Activated T-helper 17 cell treated with anti-CD3 and anti-CD28 coated beads, Interleukin-2, amount 50 U/mL, for 72 hours (primary cell): ENCODE measurements at regions not wholly inside any gene's neighbourhood (a gene's known extent, or its start where the extent isn't known, plus 50 kb on each side); places are given as distances from the start of the nearest gene placed in this dataset.

Experiments
- ATAC-seq: fragments of 150-1000 bp; cut with Tn5 transposase; replicated peaks from 2 replicates; pipeline ENCODE4 v1.10.0; 2021; ENCODE audit warnings: mild to moderate bottlenecking, moderate library complexity
- H3K27ac Mint-ChIP-seq: one replicate; pipeline ENCODE4 v1.8.0; 2022; ENCODE audit warnings: mixed read lengths
- H3K27me3 Mint-ChIP-seq: one replicate; pipeline ENCODE4 v1.8.0; 2022; ENCODE audit warnings: mixed read lengths
- H3K36me3 Mint-ChIP-seq: one replicate; pipeline ENCODE4 v1.8.0; 2022; ENCODE audit warnings: low read depth, mild to moderate bottlenecking, mixed read lengths
- H3K4me1 Mint-ChIP-seq: one replicate; pipeline ENCODE4 v1.8.0; 2022; ENCODE audit warnings: mixed read lengths
- H3K4me3 Mint-ChIP-seq: one replicate; pipeline ENCODE4 v1.8.0; 2022; ENCODE audit warnings: mild to moderate bottlenecking, mixed read lengths
- H3K9me3 Mint-ChIP-seq: one replicate; pipeline ENCODE4 v1.8.0; 2022; ENCODE audit warnings: mixed read lengths

GRCh38 chr20:60700728-60701127 is 551.3 kb upstream of the CDH4 start:
- Mint-ChIP-seq H3K4me1 (no peaks in the 10 kb centered on the region), H3K27ac (no peak overlapping the region), H3K9me3 (no peaks in the 10 kb centered on the region), H3K4me3 (no peak overlapping the region), H3K27me3 (peaks cover 4% of the 10 kb centered on the region), H3K36me3 (no peaks in the 10 kb centered on the region)
- no peak for ATAC-seq

GRCh38 chr20:60704147-60704546 is 547.9 kb upstream of the CDH4 start:
- Mint-ChIP-seq H3K27ac (no peak overlapping the region), H3K4me3 (no peak overlapping the region), H3K36me3 (no peaks in the 10 kb centered on the region), H3K9me3 (no peaks in the 10 kb centered on the region), H3K27me3 (peaks cover 8% of the 10 kb centered on the region), H3K4me1 (no peaks in the 10 kb centered on the region)
- no peak for ATAC-seq

- Mint-ChIP-seq H3K27ac (no peak overlapping the region), H3K4me1 (no peaks in the 10 kb centered on the region), H3K9me3 (no peaks in the 10 kb centered on the region), H3K4me3 (no peak overlapping the region), H3K27me3 (peaks cover 12% of the 10 kb centered on the region), H3K36me3 (no peaks in the 10 kb centered on the region)
- no peak for ATAC-seq
Measured at GRCh38 chr20:60713396-60713795, 538.7 kb upstream of the CDH4 start.

GRCh38 chr20:60715172-60715571 is 536.9 kb upstream of the CDH4 start:
- no peak for ATAC-seq
- no peak overlapping the region for H3K4me3 Mint-ChIP-seq

GRCh38 chr20:60718743-60719480 is 533.1 kb upstream of the CDH4 start:
- Mint-ChIP-seq H3K36me3 (no peaks in the 10 kb centered on the region), H3K9me3 (no peaks in the 10 kb centered on the region), H3K27ac (no peak overlapping the region), H3K27me3 (peaks cover 19% of the 10 kb centered on the region), H3K4me3 (no peak overlapping the region), H3K4me1 (no peaks in the 10 kb centered on the region)
- ATAC-seq: no peak

More at GRCh38 chr20:60715172-60715571, 536.9 kb upstream of the CDH4 start:
- Mint-ChIP-seq H3K27me3 (peaks cover 12% of the 10 kb centered on the region), H3K27ac (no peak overlapping the region), H3K4me1 (no peaks in the 10 kb centered on the region), H3K36me3 (no peaks in the 10 kb centered on the region), H3K9me3 (no peaks in the 10 kb centered on the region)

GRCh38 chr20:60725311-60725906 is 526.7 kb upstream of the CDH4 start:
- Mint-ChIP-seq H3K27me3 (peaks cover 8% of the 10 kb centered on the region), H3K36me3 (no peaks in the 10 kb centered on the region), H3K9me3 (peaks cover 5% of the 10 kb centered on the region), H3K4me3 (no peak overlapping the region), H3K4me1 (no peaks in the 10 kb centered on the region), H3K27ac (no peak overlapping the region)
- ATAC-seq: peak; percentile 57

- no peak overlapping the region for H3K27ac Mint-ChIP-seq
- H3K4me3 Mint-ChIP-seq: no peak overlapping the region
- peaks cover 8% of the 10 kb centered on the region for H3K9me3 Mint-ChIP-seq
- H3K27me3 Mint-ChIP-seq: no peaks in the 10 kb centered on the region
- H3K36me3 Mint-ChIP-seq: no peaks in the 10 kb centered on the region
- H3K4me1 Mint-ChIP-seq: no peaks in the 10 kb centered on the region
- ATAC-seq: no peak
Measured at GRCh38 chr20:60727425-60727824, 524.6 kb upstream of the CDH4 start.

- Mint-ChIP-seq H3K4me3 (no peak overlapping the region), H3K27me3 (no peaks in the 10 kb centered on the region), H3K9me3 (peaks cover 8% of the 10 kb centered on the region), H3K27ac (no peak overlapping the region), H3K4me1 (no peaks in the 10 kb centered on the region), H3K36me3 (no peaks in the 10 kb centered on the region)
- no peak for ATAC-seq
Measured at GRCh38 chr20:60728705-60729104, 523.4 kb upstream of the CDH4 start.

GRCh38 chr20:60729135-60729900 is 522.7 kb upstream of the CDH4 start:
- Mint-ChIP-seq H3K27ac (no peak overlapping the region), H3K4me3 (no peak overlapping the region), H3K4me1 (no peaks in the 10 kb centered on the region), H3K36me3 (no peaks in the 10 kb centered on the region), H3K9me3 (peaks cover 8% of the 10 kb centered on the region), H3K27me3 (no peaks in the 10 kb centered on the region)
- ATAC-seq: no peak

- Mint-ChIP-seq H3K27ac (no peak overlapping the region), H3K36me3 (no peaks in the 10 kb centered on the region), H3K4me3 (no peak overlapping the region), H3K4me1 (no peaks in the 10 kb centered on the region), H3K27me3 (no peaks in the 10 kb centered on the region), H3K9me3 (peaks cover 8% of the 10 kb centered on the region)
- ATAC-seq: no peak
Measured at GRCh38 chr20:60732322-60732721, 519.7 kb upstream of the CDH4 start.

GRCh38 chr20:60748086-60748485 is 504.0 kb upstream of the CDH4 start:
- H3K27ac Mint-ChIP-seq: no peak overlapping the region
- no peaks in the 10 kb centered on the region for H3K27me3 Mint-ChIP-seq
- no peak overlapping the region for H3K4me3 Mint-ChIP-seq
- ATAC-seq: no peak
- H3K36me3 Mint-ChIP-seq: no peaks in the 10 kb centered on the region
- no peaks in the 10 kb centered on the region for H3K4me1 Mint-ChIP-seq
- no peaks in the 10 kb centered on the region for H3K9me3 Mint-ChIP-seq

GRCh38 chr20:60749804-60750602 is 502.1 kb upstream of the CDH4 start:
- Mint-ChIP-seq H3K27me3 (no peaks in the 10 kb centered on the region), H3K36me3 (no peaks in the 10 kb centered on the region), H3K27ac (no peak overlapping the region), H3K4me3 (no peak overlapping the region), H3K4me1 (no peaks in the 10 kb centered on the region), H3K9me3 (no peaks in the 10 kb centered on the region)
- no peak for ATAC-seq

- H3K9me3 Mint-ChIP-seq: no peaks in the 10 kb centered on the region
- H3K27ac Mint-ChIP-seq: no peak overlapping the region
- no peaks in the 10 kb centered on the region for H3K4me1 Mint-ChIP-seq
- no peaks in the 10 kb centered on the region for H3K36me3 Mint-ChIP-seq
- no peak overlapping the region for H3K4me3 Mint-ChIP-seq
- H3K27me3 Mint-ChIP-seq: no peaks in the 10 kb centered on the region
- no peak for ATAC-seq
Measured at GRCh38 chr20:60750909-60751308, 501.2 kb upstream of the CDH4 start.

- ATAC-seq: no peak
- no peaks in the 10 kb centered on the region for H3K9me3 Mint-ChIP-seq
- H3K4me1 Mint-ChIP-seq: no peaks in the 10 kb centered on the region
- no peaks in the 10 kb centered on the region for H3K27me3 Mint-ChIP-seq
- H3K27ac Mint-ChIP-seq: no peak overlapping the region
- no peaks in the 10 kb centered on the region for H3K36me3 Mint-ChIP-seq
- H3K4me3 Mint-ChIP-seq: no peak overlapping the region
Measured at GRCh38 chr20:60751826-60752225, 500.2 kb upstream of the CDH4 start.
